ENCODE measurements at regions not wholly inside any gene's neighbourhood (a gene's known extent, or its start where the extent isn't known, plus 50 kb on each side); places are given as distances from the start of the nearest gene placed in this dataset.

GRCh38 chr13:63693696-63694095 lies 2278.0 kb upstream of the PCDH20 start:
- no peak for DNase-seq

- no peak for DNase-seq
Measured at GRCh38 chr13:63691474-63691873, 2275.8 kb upstream of the PCDH20 start.

GRCh38 chr13:63690672-63691071 lies 2275.0 kb upstream of the PCDH20 start:
- no peak for DNase-seq

GRCh38 chr13:63684822-63685221 lies 2269.2 kb upstream of the PCDH20 start:
- DNase-seq = no peak

- DNase-seq = peak; percentile 55
Measured at GRCh38 chr13:63680704-63681103, 2265.1 kb upstream of the PCDH20 start.

- DNase-seq = no peak
Measured at GRCh38 chr13:63671296-63671695, 2255.6 kb upstream of the PCDH20 start.

GRCh38 chr13:63651394-63651793 lies 2235.7 kb upstream of the PCDH20 start:
- no peak for DNase-seq

- no peak for DNase-seq
Measured at GRCh38 chr13:63643543-63643942, 2227.9 kb upstream of the PCDH20 start.

GRCh38 chr13:63636316-63636993 lies 2220.8 kb upstream of the PCDH20 start:
- peak; percentile 14 for DNase-seq

- DNase-seq = no peak
Measured at GRCh38 chr13:63632321-63632720, 2216.7 kb upstream of the PCDH20 start.

GRCh38 chr13:63631006-63631405 lies 2215.4 kb upstream of the PCDH20 start:
- DNase-seq = no peak

- no peak for DNase-seq
Measured at GRCh38 chr13:63629591-63629990, 2213.9 kb upstream of the PCDH20 start.

GRCh38 chr13:63628310-63628709 lies 2212.7 kb upstream of the PCDH20 start:
- DNase-seq = no peak

- DNase-seq = no peak
Measured at GRCh38 chr13:63625869-63626268, 2210.2 kb upstream of the PCDH20 start.

- DNase-seq = no peak
Measured at GRCh38 chr13:63614874-63615612, 2199.4 kb upstream of the PCDH20 start.

- DNase-seq = no peak
Measured at GRCh38 chr13:63607153-63607552, 2191.5 kb upstream of the PCDH20 start.

- DNase-seq = no peak
Measured at GRCh38 chr13:63605962-63606361, 2190.3 kb upstream of the PCDH20 start.

GRCh38 chr13:63605403-63605802 lies 2189.8 kb upstream of the PCDH20 start:
- no peak for DNase-seq

- no peak for DNase-seq
Measured at GRCh38 chr13:63595811-63596210, 2180.2 kb upstream of the PCDH20 start.

GRCh38 chr13:63586467-63586866 lies 2170.8 kb upstream of the PCDH20 start:
- no peak for DNase-seq

- DNase-seq = no peak
Measured at GRCh38 chr13:63578796-63579195, 2163.1 kb upstream of the PCDH20 start.

- no peak for DNase-seq
Measured at GRCh38 chr13:63567031-63567430, 2151.4 kb upstream of the PCDH20 start.

GRCh38 chr13:63554157-63554556 lies 2138.5 kb upstream of the PCDH20 start:
- no peak for DNase-seq

GRCh38 chr13:63551731-63552130 lies 2136.1 kb upstream of the PCDH20 start:
- DNase-seq = no peak

GRCh38 chr13:63546524-63546923 lies 2130.9 kb upstream of the PCDH20 start:
- DNase-seq = no peak

Data from NCI-H1436 (cell line).